BJ (cell line): ENCODE measurements at regions not wholly inside any gene's neighbourhood (a gene's known extent, or its start where the extent isn't known, plus 50 kb on each side); places are given as distances from the start of the nearest gene placed in this dataset.

Experiments used
- CTCF ChIA-PET: fragments of 350-600 bp; formaldehyde crosslinking; extraction: SDS; loops from one replicate; lab custom pipeline; 2021; ENCODE audit warnings: antibody characterized with exemption, inconsistent platforms; lab: Yijun Ruan, JAX
- POLR2A ChIA-PET: fragments of 300-600 bp; sonication (Branson Sonifier 250); formaldehyde crosslinking; extraction: SDS; loops from one replicate; lab custom pipeline; 2021; ENCODE audit warnings: antibody characterized with exemption; lab: Charles Lee
- DNase-seq: peaks from one replicate; pipeline ENCODE4 v3.0.0-alpha.2; 2011; ENCODE audit warnings: low read depth
- H3K27me3 ChIP-seq: 2 replicates; pipeline ENCODE4 v1.6.0; 2011; ENCODE audit warnings: low read length; ENCODE audit not compliant: control insufficient read depth, insufficient read depth
- H3K36me3 ChIP-seq: 2 replicates; pipeline ENCODE4 v1.5.1; 2011; ENCODE audit warnings: low read length; ENCODE audit not compliant: control insufficient read depth, insufficient read depth
- H3K4me3 ChIP-seq: 2 replicates; pipeline ENCODE4 v1.5.1; 2011; ENCODE audit warnings: low read depth, mild to moderate bottlenecking, control low read depth, low read length
- CTCF ChIP-seq: IDR thresholded peaks from 2 replicates; pipeline ENCODE4 v1.5.1; 2011; ENCODE audit warnings: low read depth, mild to moderate bottlenecking, control low read depth, inconsistent platforms, low read length, moderate library complexity; ENCODE audit not compliant: insufficient read depth

DNA sequence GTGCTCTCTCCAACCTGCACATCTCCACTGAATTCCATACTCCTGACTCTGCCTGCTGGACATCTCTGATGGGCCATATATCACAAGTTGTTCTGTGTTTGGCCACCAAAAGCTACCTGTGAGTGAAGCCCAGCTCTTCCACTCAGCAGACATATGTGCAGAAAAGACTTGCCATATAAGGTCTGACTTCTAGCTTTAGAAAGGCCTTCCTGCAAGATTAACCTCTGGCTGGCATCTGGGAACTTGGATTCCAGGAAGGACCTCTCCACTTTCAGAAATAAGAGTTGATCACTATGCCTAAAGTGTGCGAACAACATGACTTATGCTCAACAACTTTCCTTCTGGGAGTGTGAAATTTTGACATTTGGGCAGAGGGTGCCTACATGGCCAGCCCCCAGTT lies 113.7 kb downstream of the TNFAIP3 start:
- DNase-seq: no peak
- Histone ChIP-seq H3K27me3 (no peaks in the 10 kb centered on the region), H3K4me3 (no peak overlapping the region), H3K36me3 (no peaks in the 10 kb centered on the region)
- no peak for TF ChIP-seq CTCF
- ChIA-PET CTCF (interaction anchor here (1.5 to 2.8 kb wide), 4 partner anchors 36 to 276 kb away, joined by 4 to 8 read pairs (median 6); partner anchors contain the start of gene TNFAIP3), POLR2A (no interaction called here)

DNA sequence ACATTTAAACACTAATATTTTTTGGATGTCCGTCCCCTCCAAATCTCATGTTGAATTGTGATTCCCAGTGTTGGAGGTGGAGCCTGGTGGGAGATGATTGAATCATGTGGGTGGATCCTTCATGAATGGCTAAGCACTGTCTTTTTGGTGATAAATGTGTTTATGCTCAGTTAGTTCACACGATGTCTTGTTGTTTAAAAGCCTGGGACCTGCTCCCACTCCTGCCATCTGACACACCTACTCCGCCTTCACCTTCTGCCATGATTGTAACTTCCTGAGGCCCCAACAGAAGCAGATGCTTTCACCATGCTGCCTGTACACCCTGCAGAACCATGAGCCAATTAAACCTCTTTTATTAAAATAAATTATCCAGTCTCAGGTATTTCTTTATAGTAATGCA lies 114.7 kb downstream of the TNFAIP3 start:
- ChIA-PET POLR2A (no interaction called here), CTCF (interaction anchor here (1.5 to 2.8 kb wide), 2 partner anchors 37 to 128 kb away, joined by 4 to 8 read pairs; no protein-coding TSS in a partner anchor)
- Histone ChIP-seq H3K4me3 (no peak overlapping the region), H3K36me3 (no peaks in the 10 kb centered on the region), H3K27me3 (no peaks in the 10 kb centered on the region)
- no peak for DNase-seq
- no peak for TF ChIP-seq CTCF

DNA sequence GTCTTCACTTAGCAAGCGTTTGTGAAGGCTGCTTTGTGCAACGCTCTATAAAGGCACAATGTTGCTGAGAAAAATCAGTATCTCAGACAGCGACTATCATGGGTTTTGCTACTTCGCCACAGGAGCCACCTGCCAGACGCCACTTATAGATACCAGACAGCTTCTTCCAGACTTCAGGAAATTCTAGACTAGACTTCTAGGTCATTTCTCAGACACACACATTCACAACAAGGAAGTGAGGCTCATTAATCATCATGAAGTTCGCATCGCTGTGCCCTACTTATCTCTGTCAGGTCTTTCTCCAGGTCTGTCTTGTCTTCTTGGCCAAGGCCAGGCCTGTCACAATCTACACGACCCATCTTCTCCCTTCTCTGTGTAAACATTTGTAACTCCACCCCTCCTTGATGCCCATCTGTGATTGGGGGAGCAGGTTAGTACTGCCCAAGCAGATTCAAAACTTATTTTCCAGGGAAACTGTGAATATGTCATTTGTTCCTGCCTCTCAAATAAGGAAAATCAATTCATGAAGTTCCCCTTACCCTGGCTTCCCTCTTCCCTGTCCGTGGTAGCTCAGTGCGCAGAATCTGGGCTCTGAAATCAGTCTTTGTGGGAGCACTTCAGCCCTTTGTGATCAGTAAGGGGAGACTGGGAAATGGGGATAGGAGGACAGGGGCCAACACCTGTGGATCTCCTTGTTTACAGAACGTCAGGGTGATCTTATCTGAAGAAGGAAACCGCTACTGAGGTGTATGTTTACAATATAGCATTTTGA lies 115.5 kb downstream of the TNFAIP3 start:
- Histone ChIP-seq H3K36me3 (no peaks in the 10 kb centered on the region), H3K27me3 (no peaks in the 10 kb centered on the region), H3K4me3 (no peak overlapping the region)
- DNase-seq: no peak
- ChIA-PET POLR2A (no interaction called here), CTCF (no interaction called here)
- no peak for TF ChIP-seq CTCF

DNA sequence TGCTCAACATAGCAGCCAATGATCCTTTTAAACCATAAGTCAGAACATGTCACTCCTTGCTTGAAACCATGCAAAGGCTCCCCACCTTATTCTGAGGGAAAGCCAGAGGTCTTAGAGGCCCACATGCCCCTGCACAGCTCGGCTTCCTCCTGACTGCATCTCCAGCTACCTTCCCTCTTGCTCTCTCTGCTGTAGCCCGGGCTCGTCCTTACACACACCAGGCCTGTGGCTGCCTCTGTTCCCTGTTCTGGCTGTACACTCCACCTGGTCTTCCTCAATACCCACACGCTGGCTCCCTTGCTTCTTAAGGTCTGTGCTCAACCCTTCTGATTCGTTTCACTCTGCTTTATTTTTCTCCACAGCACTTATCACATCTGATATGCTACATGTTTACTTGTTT lies 116.2 kb downstream of the TNFAIP3 start:
- H3K4me3 ChIP-seq: no peak overlapping the region
- CTCF ChIA-PET: no interaction called here
- no peaks in the 10 kb centered on the region for H3K36me3 ChIP-seq
- no peak for DNase-seq
- no peak for TF ChIP-seq CTCF
- H3K27me3 ChIP-seq: no peaks in the 10 kb centered on the region
- POLR2A ChIA-PET: no interaction called here

- ChIA-PET CTCF (interaction anchor here (1.0 kb wide), 1 partner anchor 15 kb away, joined by 3 read pairs; no protein-coding TSS in a partner anchor), POLR2A (no interaction called here)
- Histone ChIP-seq H3K27me3 (no peaks in the 10 kb centered on the region), H3K36me3 (no peaks in the 10 kb centered on the region), H3K4me3 (no peak overlapping the region)
- no peak for DNase-seq
- no peak for TF ChIP-seq CTCF
Observed at GRCh38 chr6:137989664-137990063, 117.6 kb downstream of the PERP start.
